CD4-positive, alpha-beta T cell treated with Interleukin-17A for 1 hour (primary cell): ENCODE measurements at regions not wholly inside any gene's neighbourhood (a gene's known extent, or its start where the extent isn't known, plus 50 kb on each side); places are given as distances from the start of the nearest gene placed in this dataset.

Source experiments
- DNase-seq: peaks from one replicate; pipeline ENCODE4 v3.0.0-alpha.2; 2020

- DNase-seq: no peak
These were observed 106.0 kb upstream of the CCDC196 start for GRCh38 chr14:66380143-66380542.

- DNase-seq: no peak
These were observed 104.4 kb upstream of the CCDC196 start for GRCh38 chr14:66381755-66382154.

- DNase-seq: no peak
These were observed 102.9 kb upstream of the CCDC196 start for GRCh38 chr14:66383257-66383656.

DNA sequence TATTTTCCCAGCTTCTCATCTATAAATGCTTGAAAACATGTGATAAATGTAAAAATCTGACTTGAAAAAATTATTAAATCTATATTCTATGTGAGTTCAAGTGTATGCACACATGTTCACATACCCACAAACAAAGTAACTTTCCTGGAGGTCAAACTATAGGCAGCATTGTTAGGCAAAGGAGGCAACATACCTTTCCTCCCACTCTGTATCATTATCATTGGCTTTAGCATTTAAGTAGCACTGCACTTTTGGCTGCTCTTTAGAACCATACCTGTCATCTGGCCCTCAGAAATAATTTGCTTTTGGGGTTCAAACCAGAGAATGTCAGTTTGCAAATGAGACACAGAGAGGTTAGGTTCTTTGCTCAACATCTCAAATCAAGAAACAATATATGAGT lies 102.4 kb upstream of the CCDC196 start:
- DNase-seq: no peak

GRCh38 chr14:66388516-66388915 lies 97.7 kb upstream of the CCDC196 start:
- DNase-seq: no peak

GRCh38 chr14:66389481-66389880 lies 96.7 kb upstream of the CCDC196 start:
- DNase-seq: no peak

DNA sequence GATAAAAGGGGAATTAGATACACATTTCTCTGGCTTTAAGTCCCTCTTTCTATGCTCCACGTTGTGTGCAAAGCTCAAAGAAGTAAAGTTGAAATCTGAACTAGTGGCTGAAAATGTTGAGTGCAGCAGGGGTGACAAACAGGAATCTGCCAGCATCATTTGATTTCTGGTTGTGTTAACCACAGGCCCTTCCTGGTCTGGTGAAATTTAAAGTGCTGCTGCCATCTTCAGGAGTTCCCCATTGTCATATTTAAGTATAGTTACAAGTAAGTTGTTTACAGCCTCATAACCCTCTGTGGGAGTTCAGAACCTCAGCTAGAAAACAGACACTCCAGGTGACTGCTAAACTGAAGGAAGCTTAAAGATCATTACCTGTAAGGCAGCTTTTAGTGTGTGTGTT lies 90.9 kb upstream of the CCDC196 start:
- peak; percentile 47 for DNase-seq

GRCh38 chr14:66396164-66396563 lies 90.0 kb upstream of the CCDC196 start:
- no peak for DNase-seq

GRCh38 chr14:66398437-66398836 lies 87.7 kb upstream of the CCDC196 start:
- DNase-seq: no peak

- no peak for DNase-seq
These were observed 84.6 kb upstream of the CCDC196 start for GRCh38 chr14:66401449-66402095.

GRCh38 chr14:66403183-66403582 lies 83.0 kb upstream of the CCDC196 start:
- peak; percentile 27 for DNase-seq

DNA sequence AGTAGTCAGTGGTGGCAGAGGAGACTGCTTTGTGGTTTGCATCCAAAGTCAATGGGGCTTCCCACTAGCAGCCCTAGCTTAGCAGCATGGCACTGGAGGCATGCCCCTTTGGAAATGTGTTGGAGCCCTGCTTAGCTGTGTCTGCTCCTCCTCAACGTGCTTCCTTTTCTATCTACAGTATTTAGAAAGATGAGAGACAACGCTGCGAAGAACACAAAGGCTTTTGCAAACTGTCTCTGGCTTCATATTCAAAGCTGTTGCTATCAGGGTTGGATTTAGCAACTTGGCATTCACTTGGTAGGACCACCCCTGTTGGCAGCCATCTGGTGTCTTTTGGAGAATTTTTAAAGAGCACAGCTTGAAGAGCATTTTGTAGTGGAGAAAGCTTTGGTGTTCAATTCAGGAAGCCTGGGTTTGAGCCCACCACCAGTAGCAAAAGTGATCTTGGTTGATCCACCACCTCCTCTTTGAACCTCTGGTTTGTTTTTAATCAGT lies 82.1 kb upstream of the CCDC196 start:
- no peak for DNase-seq

DNA sequence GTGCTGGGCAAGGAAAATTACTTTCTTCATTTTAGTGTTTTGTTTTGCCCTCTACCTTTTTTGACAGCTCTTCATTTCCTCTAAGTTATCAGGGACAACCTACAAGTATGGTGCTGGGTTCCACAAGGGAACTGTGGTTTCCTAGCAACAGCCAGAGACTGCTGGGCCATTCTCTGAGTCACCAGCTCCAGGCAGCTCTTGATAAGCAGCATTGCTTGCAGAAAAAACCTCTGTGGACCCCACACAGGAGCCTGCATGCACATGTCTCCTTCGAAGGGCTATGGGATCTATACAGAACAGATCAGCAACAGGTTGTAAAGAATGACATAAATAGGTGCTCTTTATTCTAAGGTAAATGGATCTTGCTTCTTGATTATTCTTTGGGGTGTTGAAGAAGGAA lies 81.0 kb upstream of the CCDC196 start:
- no peak for DNase-seq

DNA sequence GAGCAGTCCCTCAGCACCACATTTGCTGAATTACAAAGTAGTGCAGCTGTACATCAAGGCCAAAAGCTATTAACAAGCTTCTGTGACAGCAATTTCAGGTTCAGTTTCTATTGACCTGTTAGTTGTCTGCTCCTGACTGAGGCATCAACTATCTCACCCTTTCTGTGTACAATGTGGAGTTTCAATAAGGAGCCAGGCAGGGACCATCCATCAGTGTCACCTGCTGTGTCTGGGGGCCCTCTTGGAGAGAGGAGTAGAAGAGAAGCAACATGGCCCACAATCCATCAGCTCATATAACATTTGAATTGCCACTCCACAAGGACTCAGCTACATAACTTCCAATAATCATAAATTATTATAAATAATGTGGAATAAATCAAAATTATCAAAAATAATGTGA lies 72.3 kb upstream of the CCDC196 start:
- DNase-seq: no peak

GRCh38 chr14:66414511-66414910 lies 71.7 kb upstream of the CCDC196 start:
- DNase-seq: no peak

DNA sequence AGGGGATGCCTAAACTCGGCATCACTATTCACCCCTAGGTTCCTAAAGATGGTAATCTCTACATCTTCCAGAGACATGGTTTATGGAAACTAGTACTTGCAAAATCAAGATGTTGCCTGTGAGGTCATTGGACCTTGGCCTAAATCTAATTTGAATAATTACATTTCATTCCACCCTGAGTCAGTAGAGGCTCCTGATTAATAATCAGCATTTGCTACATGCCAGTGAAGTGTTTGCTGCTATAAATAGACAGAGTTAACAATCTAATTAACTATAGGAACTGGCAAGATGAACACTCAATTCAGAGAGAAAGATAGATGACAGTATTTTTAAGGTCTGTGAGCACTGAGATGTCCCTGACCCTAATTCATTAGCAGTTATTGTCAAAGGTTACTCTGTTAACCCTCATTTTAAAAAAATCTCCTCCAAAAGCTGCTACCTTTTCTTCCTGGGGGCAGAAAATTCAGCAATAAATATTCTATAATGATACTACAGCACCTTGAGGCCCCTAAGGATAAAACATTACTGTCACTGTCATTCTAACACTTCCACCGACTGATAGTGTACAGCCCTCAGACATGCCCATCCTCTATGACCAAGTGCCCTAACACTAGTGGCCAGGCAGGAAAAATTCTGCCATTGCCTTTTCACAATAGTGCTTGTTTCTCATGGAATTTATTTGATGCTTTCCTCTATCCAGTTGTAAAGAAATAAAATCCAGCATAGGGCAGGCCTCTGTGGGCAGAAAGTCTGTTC lies 65.7 kb upstream of the CCDC196 start:
- no peak for DNase-seq

GRCh38 chr14:66421990-66422946 lies 63.9 kb upstream of the CCDC196 start:
- no peak for DNase-seq

GRCh38 chr14:66425402-66425801 lies 60.8 kb upstream of the CCDC196 start:
- DNase-seq: no peak

DNA sequence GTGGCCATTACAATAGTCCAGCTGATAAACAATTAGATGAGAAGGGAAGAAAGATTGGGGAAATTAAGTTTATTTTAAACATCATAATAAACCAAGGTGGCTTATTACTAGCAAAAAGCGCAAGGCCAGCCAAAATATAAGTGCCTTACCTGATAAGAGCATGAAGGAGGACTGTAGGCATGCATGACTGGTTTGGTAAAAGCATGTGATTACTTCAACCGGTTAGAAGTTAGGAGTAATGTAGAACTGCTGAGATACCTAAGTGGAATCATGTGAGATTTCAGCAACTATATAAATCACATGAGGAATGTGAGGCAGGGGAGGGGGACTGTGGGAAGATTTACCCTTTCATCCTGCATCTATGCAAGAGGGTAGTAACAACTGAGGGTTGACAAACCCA lies 59.7 kb upstream of the CCDC196 start:
- no peak for DNase-seq

GRCh38 chr14:66432334-66432733 lies 53.8 kb upstream of the CCDC196 start:
- DNase-seq: no peak

GRCh38 chr14:66434464-66434863 lies 51.7 kb upstream of the CCDC196 start:
- no peak for DNase-seq

DNA sequence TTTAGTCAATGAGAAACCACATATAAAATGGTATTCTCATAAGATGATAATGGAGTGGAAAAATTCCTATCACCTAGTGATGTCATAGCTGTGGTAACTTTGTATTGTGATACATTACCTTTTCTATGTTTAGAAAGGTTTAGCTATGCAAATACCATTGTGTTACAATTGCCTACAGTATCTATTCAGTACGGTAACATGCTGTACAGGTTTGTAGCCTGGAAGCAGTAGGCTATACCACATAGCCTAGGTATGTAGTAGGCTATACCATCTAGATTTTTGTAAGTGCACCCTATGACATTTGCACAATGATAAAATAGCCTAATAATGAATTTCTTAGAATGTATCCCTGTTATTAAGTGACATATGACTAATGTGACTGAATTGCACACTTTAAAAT lies 50.5 kb upstream of the CCDC196 start:
- no peak for DNase-seq
